H1 (cell line): ENCODE measurements at regions not wholly inside any gene's neighbourhood (a gene's known extent, or its start where the extent isn't known, plus 50 kb on each side); places are given as distances from the start of the nearest gene placed in this dataset.

ENCODE experiments used
- EZH2 ChIP-seq: fragments of 200-600 bp; sonication (generic); IDR thresholded peaks from 2 replicates; pipeline ENCODE4 v1.7.1; 2012; ENCODE audit warnings: low read depth, mild to moderate bottlenecking, moderate library complexity, low read length, inconsistent platforms; ENCODE audit not compliant: severe bottlenecking
- KDM4A ChIP-seq: IDR thresholded peaks from one replicate; pipeline ENCODE4 v1.7.1; 2012; ENCODE audit warnings: low read depth, mild to moderate bottlenecking, moderate library complexity, low read length, inconsistent platforms; ENCODE audit not compliant: severe bottlenecking
- RFX5 ChIP-seq: IDR thresholded peaks from 2 replicates; pipeline ENCODE4 v1.6.1; 2011; ENCODE audit warnings: low read depth, low read length, improper control_type of control experiment, borderline replicate concordance
- RNF2 ChIP-seq: fragments of 200-900, 300-1000 bp; sonication (generic); IDR thresholded peaks from 2 replicates; pipeline ENCODE4 v1.7.1; 2016; ENCODE audit warnings: borderline replicate concordance, low read depth, mild to moderate bottlenecking, antibody characterized with exemption, low read length; ENCODE audit not compliant: poor library complexity, severe bottlenecking; ENCODE audit errors: missing control alignments
- RXRA ChIP-seq: IDR thresholded peaks from 2 replicates; pipeline ENCODE4 v1.6.1; 2011; ENCODE audit warnings: low read depth, mild to moderate bottlenecking, low read length, moderate library complexity; ENCODE audit not compliant: insufficient read depth
- SIRT6 ChIP-seq: IDR thresholded peaks from one replicate; pipeline ENCODE4 v1.7.1; 2012; ENCODE audit warnings: low read length, inconsistent platforms
- SP4 ChIP-seq: IDR thresholded peaks from 2 replicates; pipeline ENCODE4 v1.6.1; 2012; ENCODE audit warnings: low read length, inconsistent platforms
- SRF ChIP-seq: IDR thresholded peaks from 2 replicates; pipeline ENCODE4 v1.6.1; 2011; ENCODE audit warnings: mild to moderate bottlenecking, low read depth, low read length, moderate library complexity
- TAF7 ChIP-seq: optimal IDR thresholded peaks from 2 replicates; pipeline ENCODE3; 2011; ENCODE audit warnings: low read depth, mild to moderate bottlenecking, inconsistent platforms, low read length, moderate library complexity, borderline replicate concordance
- TF ChIP-seq, protein P1 (sequence below): fragments of 300-600 bp; sonication (generic); IDR thresholded peaks from 2 replicates; pipeline ENCODE4 v1.7.1; 2012; ENCODE audit warnings: low read length, moderate library complexity, mild to moderate bottlenecking, inconsistent platforms; ENCODE audit not compliant: insufficient replicate concordance
- TF ChIP-seq, protein P2 (sequence below): IDR thresholded peaks from 2 replicates; pipeline ENCODE4 v1.6.1; 2011; ENCODE audit warnings: low read length, improper control_type of control experiment

DNA sequence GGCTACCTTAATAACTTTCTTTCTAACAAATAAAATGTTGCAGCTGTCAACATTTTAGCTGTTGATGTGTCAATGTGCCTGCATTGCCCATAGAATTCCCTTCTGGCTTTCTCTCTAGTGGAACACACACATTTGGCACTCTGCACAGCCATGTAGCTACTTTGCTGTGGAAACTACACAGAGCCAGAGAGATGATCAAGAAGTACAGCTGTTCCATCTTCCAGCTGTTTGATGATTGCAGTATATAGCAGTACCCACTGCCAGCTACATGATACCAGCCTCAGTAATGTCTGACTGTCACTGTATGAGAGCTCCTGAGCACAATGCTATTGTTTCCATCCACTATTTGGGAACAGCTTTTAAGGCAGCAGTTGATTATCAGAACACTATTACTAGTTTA, 843.0 kb downstream of the PCDH17 start (continued):
- TF ChIP-seq, protein P1, sequence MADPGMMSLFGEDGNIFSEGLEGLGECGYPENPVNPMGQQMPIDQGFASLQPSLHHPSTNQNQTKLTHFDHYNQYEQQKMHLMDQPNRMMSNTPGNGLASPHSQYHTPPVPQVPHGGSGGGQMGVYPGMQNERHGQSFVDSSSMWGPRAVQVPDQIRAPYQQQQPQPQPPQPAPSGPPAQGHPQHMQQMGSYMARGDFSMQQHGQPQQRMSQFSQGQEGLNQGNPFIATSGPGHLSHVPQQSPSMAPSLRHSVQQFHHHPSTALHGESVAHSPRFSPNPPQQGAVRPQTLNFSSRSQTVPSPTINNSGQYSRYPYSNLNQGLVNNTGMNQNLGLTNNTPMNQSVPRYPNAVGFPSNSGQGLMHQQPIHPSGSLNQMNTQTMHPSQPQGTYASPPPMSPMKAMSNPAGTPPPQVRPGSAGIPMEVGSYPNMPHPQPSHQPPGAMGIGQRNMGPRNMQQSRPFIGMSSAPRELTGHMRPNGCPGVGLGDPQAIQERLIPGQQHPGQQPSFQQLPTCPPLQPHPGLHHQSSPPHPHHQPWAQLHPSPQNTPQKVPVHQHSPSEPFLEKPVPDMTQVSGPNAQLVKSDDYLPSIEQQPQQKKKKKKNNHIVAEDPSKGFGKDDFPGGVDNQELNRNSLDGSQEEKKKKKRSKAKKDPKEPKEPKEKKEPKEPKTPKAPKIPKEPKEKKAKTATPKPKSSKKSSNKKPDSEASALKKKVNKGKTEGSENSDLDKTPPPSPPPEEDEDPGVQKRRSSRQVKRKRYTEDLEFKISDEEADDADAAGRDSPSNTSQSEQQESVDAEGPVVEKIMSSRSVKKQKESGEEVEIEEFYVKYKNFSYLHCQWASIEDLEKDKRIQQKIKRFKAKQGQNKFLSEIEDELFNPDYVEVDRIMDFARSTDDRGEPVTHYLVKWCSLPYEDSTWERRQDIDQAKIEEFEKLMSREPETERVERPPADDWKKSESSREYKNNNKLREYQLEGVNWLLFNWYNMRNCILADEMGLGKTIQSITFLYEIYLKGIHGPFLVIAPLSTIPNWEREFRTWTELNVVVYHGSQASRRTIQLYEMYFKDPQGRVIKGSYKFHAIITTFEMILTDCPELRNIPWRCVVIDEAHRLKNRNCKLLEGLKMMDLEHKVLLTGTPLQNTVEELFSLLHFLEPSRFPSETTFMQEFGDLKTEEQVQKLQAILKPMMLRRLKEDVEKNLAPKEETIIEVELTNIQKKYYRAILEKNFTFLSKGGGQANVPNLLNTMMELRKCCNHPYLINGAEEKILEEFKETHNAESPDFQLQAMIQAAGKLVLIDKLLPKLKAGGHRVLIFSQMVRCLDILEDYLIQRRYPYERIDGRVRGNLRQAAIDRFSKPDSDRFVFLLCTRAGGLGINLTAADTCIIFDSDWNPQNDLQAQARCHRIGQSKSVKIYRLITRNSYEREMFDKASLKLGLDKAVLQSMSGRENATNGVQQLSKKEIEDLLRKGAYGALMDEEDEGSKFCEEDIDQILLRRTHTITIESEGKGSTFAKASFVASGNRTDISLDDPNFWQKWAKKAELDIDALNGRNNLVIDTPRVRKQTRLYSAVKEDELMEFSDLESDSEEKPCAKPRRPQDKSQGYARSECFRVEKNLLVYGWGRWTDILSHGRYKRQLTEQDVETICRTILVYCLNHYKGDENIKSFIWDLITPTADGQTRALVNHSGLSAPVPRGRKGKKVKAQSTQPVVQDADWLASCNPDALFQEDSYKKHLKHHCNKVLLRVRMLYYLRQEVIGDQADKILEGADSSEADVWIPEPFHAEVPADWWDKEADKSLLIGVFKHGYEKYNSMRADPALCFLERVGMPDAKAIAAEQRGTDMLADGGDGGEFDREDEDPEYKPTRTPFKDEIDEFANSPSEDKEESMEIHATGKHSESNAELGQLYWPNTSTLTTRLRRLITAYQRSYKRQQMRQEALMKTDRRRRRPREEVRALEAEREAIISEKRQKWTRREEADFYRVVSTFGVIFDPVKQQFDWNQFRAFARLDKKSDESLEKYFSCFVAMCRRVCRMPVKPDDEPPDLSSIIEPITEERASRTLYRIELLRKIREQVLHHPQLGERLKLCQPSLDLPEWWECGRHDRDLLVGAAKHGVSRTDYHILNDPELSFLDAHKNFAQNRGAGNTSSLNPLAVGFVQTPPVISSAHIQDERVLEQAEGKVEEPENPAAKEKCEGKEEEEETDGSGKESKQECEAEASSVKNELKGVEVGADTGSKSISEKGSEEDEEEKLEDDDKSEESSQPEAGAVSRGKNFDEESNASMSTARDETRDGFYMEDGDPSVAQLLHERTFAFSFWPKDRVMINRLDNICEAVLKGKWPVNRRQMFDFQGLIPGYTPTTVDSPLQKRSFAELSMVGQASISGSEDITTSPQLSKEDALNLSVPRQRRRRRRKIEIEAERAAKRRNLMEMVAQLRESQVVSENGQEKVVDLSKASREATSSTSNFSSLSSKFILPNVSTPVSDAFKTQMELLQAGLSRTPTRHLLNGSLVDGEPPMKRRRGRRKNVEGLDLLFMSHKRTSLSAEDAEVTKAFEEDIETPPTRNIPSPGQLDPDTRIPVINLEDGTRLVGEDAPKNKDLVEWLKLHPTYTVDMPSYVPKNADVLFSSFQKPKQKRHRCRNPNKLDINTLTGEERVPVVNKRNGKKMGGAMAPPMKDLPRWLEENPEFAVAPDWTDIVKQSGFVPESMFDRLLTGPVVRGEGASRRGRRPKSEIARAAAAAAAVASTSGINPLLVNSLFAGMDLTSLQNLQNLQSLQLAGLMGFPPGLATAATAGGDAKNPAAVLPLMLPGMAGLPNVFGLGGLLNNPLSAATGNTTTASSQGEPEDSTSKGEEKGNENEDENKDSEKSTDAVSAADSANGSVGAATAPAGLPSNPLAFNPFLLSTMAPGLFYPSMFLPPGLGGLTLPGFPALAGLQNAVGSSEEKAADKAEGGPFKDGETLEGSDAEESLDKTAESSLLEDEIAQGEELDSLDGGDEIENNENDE, result no peak
- TF ChIP-seq RFX5 (no peak), RXRA (no peak), EZH2 (no peak), RNF2 (no peak), SRF (no peak), KDM4A (no peak), TAF7 (no peak), SIRT6 (no peak), SP4 (no peak)
- TF ChIP-seq, protein P2, sequence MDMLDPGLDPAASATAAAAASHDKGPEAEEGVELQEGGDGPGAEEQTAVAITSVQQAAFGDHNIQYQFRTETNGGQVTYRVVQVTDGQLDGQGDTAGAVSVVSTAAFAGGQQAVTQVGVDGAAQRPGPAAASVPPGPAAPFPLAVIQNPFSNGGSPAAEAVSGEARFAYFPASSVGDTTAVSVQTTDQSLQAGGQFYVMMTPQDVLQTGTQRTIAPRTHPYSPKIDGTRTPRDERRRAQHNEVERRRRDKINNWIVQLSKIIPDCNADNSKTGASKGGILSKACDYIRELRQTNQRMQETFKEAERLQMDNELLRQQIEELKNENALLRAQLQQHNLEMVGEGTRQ, result no peak
